GM23338 (cell line): ENCODE measurements at regions not wholly inside any gene's neighbourhood (a gene's known extent, or its start where the extent isn't known, plus 50 kb on each side); places are given as distances from the start of the nearest gene placed in this dataset.

Experiments
- ATAC-seq: fragments of 200-7000 bp; cut with Tn5 transposase; 3 replicates; pipeline ENCODE4 v1.9.1; 2020
- DNase-seq: peaks from one replicate; pipeline ENCODE4 v3.0.0-alpha.2; 2015; ENCODE audit warnings: low spot score
- H2AFZ ChIP-seq: fragments of 200-600 bp; sonication (generic); 2 replicates; pipeline ENCODE4 v1.8.0; 2016; ENCODE audit warnings: antibody characterized with exemption, mild to moderate bottlenecking, moderate library complexity
- H3F3A ChIP-seq: fragments of 200-600 bp; sonication (generic); replicated peaks from 2 replicates; pipeline ENCODE4 v1.8.0; 2017; ENCODE audit warnings: antibody characterized with exemption, mixed run types, low read depth
- H3K27ac ChIP-seq: fragments of 200-600 bp; sonication (generic); 2 replicates; pipeline ENCODE4 v1.6.1; 2016; ENCODE audit warnings: low read depth
- H3K27me3 ChIP-seq: fragments of 200-600 bp; sonication (generic); 2 replicates; pipeline ENCODE4 v1.8.0; 2016; ENCODE audit warnings: mild to moderate bottlenecking, mixed run types, moderate library complexity; ENCODE audit not compliant: insufficient read depth
- H3K36me3 ChIP-seq: fragments of 200-600 bp; sonication (generic); 2 replicates; pipeline ENCODE4 v1.8.0; 2016; ENCODE audit warnings: mild to moderate bottlenecking; ENCODE audit not compliant: insufficient read depth
- H3K4me1 ChIP-seq: fragments of 200-600 bp; sonication (generic); 2 replicates; pipeline ENCODE4 v1.8.0; 2016; ENCODE audit warnings: mild to moderate bottlenecking, moderate library complexity; ENCODE audit not compliant: insufficient read depth
- H3K4me2 ChIP-seq: fragments of 200-600 bp; sonication (generic); 2 replicates; pipeline ENCODE4 v1.7.1; 2017; ENCODE audit warnings: mixed run types
- H3K4me3 ChIP-seq: fragments of 200-600 bp; sonication (generic); 2 replicates; pipeline ENCODE4 v1.6.1; 2016; ENCODE audit warnings: mixed run types
- H3K79me2 ChIP-seq: fragments of 200-600 bp; sonication (generic); replicated peaks from 2 replicates; pipeline ENCODE4 v1.8.0; 2017; ENCODE audit warnings: mild to moderate bottlenecking; ENCODE audit not compliant: insufficient read depth
- H3K9me2 ChIP-seq: fragments of 200-600 bp; sonication (generic); 2 replicates; pipeline ENCODE4 v1.8.0; 2017; ENCODE audit not compliant: insufficient read depth
- H4K20me1 ChIP-seq: fragments of 200-600 bp; sonication (generic); replicated peaks from 2 replicates; pipeline ENCODE4 v1.8.0; 2017; ENCODE audit warnings: mild to moderate bottlenecking; ENCODE audit not compliant: insufficient read depth
- H3K27ac Mint-ChIP-seq: 2 replicates; pipeline ENCODE4 v1.8.0; 2020; ENCODE audit warnings: inconsistent platforms, mild to moderate bottlenecking, moderate library complexity, mixed read lengths
- H3K27me3 Mint-ChIP-seq: 3 replicates; pipeline ENCODE4 v1.8.0; 2022; ENCODE audit warnings: low read depth, mild to moderate bottlenecking, moderate library complexity, mixed read lengths, inconsistent platforms; ENCODE audit not compliant: insufficient read depth, poor library complexity
- H3K36me3 Mint-ChIP-seq: 3 replicates; pipeline ENCODE4 v1.8.0; 2021; ENCODE audit warnings: low read depth, mild to moderate bottlenecking, inconsistent platforms, moderate library complexity, mixed read lengths
- H3K4me1 Mint-ChIP-seq: 3 replicates; pipeline ENCODE4 v1.8.0; 2020; ENCODE audit warnings: mild to moderate bottlenecking, inconsistent platforms, mixed read lengths
- H3K4me3 Mint-ChIP-seq: 3 replicates; pipeline ENCODE4 v1.8.0; 2021; ENCODE audit warnings: moderate library complexity, mild to moderate bottlenecking, inconsistent platforms, mixed read lengths
- H3K9me3 Mint-ChIP-seq: 3 replicates; pipeline ENCODE4 v1.8.0; 2020; ENCODE audit warnings: moderate library complexity, mild to moderate bottlenecking, inconsistent platforms, mixed read lengths
- POLR2AphosphoS5 ChIP-seq: IDR thresholded peaks from 2 replicates; pipeline ENCODE4 v1.6.1; 2016; ENCODE audit warnings: antibody characterized with exemption, low read depth
- STAT1 ChIP-seq: IDR thresholded peaks from one replicate; pipeline ENCODE4 v1.6.1; 2016; ENCODE audit warnings: antibody characterized with exemption; ENCODE audit not compliant: unreplicated experiment
- ZNF331 ChIP-seq: fragments of 250-450 bp; sonication (Bioruptor Pico); IDR thresholded peaks from 2 replicates; pipeline ENCODE4 v1.5.0; 2020; ENCODE audit warnings: low read depth, mild to moderate bottlenecking, moderate library complexity
- ZNF462 ChIP-seq: fragments of 250-450 bp; sonication (Bioruptor Pico); IDR thresholded peaks from 2 replicates; pipeline ENCODE4 v1.5.0; 2020; ENCODE audit warnings: mild to moderate bottlenecking, moderate library complexity
- TF ChIP-seq, protein P1 (sequence below): IDR thresholded peaks from one replicate; pipeline ENCODE4 v1.6.1; 2018; ENCODE audit warnings: antibody characterized with exemption; ENCODE audit not compliant: unreplicated experiment
- TF ChIP-seq, protein P2 (sequence below): IDR thresholded peaks from 2 replicates; pipeline ENCODE4 v1.6.1; 2016; ENCODE audit warnings: antibody characterized with exemption
- TF ChIP-seq, protein P3 (sequence below), 2 experiments: fragments of 200-600 bp in 1 of 2; sonication (generic) in 1 of 2; conservative IDR thresholded peaks; 2 replicates each; pipeline versions ENCODE4 v1.5.1 to v1.6.1; 2016 to 2017; ENCODE audit warnings: antibody characterized with exemption in 2 of 2, low read depth in 2 of 2, mild to moderate bottlenecking in 2 of 2, moderate library complexity in 1 of 2

GRCh38 chr16:63467513-63467912, 1431.3 kb upstream of the CDH8 start (continued):
- no peak for TF ChIP-seq ZNF462 (CRISPR knock-in tag)
- TF ChIP-seq, protein P1, sequence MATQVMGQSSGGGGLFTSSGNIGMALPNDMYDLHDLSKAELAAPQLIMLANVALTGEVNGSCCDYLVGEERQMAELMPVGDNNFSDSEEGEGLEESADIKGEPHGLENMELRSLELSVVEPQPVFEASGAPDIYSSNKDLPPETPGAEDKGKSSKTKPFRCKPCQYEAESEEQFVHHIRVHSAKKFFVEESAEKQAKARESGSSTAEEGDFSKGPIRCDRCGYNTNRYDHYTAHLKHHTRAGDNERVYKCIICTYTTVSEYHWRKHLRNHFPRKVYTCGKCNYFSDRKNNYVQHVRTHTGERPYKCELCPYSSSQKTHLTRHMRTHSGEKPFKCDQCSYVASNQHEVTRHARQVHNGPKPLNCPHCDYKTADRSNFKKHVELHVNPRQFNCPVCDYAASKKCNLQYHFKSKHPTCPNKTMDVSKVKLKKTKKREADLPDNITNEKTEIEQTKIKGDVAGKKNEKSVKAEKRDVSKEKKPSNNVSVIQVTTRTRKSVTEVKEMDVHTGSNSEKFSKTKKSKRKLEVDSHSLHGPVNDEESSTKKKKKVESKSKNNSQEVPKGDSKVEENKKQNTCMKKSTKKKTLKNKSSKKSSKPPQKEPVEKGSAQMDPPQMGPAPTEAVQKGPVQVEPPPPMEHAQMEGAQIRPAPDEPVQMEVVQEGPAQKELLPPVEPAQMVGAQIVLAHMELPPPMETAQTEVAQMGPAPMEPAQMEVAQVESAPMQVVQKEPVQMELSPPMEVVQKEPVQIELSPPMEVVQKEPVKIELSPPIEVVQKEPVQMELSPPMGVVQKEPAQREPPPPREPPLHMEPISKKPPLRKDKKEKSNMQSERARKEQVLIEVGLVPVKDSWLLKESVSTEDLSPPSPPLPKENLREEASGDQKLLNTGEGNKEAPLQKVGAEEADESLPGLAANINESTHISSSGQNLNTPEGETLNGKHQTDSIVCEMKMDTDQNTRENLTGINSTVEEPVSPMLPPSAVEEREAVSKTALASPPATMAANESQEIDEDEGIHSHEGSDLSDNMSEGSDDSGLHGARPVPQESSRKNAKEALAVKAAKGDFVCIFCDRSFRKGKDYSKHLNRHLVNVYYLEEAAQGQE: no peak
- TF ChIP-seq, protein P2, sequence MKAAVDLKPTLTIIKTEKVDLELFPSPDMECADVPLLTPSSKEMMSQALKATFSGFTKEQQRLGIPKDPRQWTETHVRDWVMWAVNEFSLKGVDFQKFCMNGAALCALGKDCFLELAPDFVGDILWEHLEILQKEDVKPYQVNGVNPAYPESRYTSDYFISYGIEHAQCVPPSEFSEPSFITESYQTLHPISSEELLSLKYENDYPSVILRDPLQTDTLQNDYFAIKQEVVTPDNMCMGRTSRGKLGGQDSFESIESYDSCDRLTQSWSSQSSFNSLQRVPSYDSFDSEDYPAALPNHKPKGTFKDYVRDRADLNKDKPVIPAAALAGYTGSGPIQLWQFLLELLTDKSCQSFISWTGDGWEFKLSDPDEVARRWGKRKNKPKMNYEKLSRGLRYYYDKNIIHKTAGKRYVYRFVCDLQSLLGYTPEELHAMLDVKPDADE: no peak

- Histone ChIP-seq H3K79me2 (no peaks in the 10 kb centered on the region), H2AFZ (no peak overlapping the region), H3F3A (no peaks in the 10 kb centered on the region), H3K36me3 (no peaks in the 10 kb centered on the region), H3K4me2 (no peak overlapping the region), H3K27me3 (no peaks in the 10 kb centered on the region), H3K9me2 (no peaks in the 10 kb centered on the region), H4K20me1 (no peaks in the 10 kb centered on the region), H3K4me3 (no peak overlapping the region), H3K4me1 (0 out of 2 replicates have a peak, but pooled peaks cover 3% of the 10 kb centered on the region), H3K27ac (no peak overlapping the region)
- Mint-ChIP-seq H3K4me3 (no peak overlapping the region), H3K9me3 (no peaks in the 10 kb centered on the region), H3K4me1 (peaks cover 3% of the 10 kb centered on the region; the same call in 2 of the 3 replicates), H3K27ac (no peak overlapping the region), H3K36me3 (no peaks in the 10 kb centered on the region), H3K27me3 (no peaks in the 10 kb centered on the region)
- DNase-seq (no peak), ATAC-seq (no peak)
- no peak for TF ChIP-seq POLR2AphosphoS5
- TF ChIP-seq STAT1: no peak
- no peak for TF ChIP-seq ZNF331 (CRISPR knock-in tag)
- TF ChIP-seq, protein P3, sequence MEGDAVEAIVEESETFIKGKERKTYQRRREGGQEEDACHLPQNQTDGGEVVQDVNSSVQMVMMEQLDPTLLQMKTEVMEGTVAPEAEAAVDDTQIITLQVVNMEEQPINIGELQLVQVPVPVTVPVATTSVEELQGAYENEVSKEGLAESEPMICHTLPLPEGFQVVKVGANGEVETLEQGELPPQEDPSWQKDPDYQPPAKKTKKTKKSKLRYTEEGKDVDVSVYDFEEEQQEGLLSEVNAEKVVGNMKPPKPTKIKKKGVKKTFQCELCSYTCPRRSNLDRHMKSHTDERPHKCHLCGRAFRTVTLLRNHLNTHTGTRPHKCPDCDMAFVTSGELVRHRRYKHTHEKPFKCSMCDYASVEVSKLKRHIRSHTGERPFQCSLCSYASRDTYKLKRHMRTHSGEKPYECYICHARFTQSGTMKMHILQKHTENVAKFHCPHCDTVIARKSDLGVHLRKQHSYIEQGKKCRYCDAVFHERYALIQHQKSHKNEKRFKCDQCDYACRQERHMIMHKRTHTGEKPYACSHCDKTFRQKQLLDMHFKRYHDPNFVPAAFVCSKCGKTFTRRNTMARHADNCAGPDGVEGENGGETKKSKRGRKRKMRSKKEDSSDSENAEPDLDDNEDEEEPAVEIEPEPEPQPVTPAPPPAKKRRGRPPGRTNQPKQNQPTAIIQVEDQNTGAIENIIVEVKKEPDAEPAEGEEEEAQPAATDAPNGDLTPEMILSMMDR (conservative IDR thresholded peaks at IDR 0.05; ENCODE audit: low read depth in 2 of 2): no peak
Measured at GRCh38 chr16:63462316-63462715, 1426.1 kb upstream of the CDH8 start.
